ENCODE measurements at regions not wholly inside any gene's neighbourhood (a gene's known extent, or its start where the extent isn't known, plus 50 kb on each side); places are given as distances from the start of the nearest gene placed in this dataset.
A peak's percentile ranks its signal among the peaks of the same experiment; 100 is the strongest.

GRCh38 chr12:66838366-66838765, 159.5 kb upstream of the GRIP1 start (continued):
- TF ChIP-seq RARA (CRISPR knock-in tag; IDR thresholded peaks at IDR 0.05), result no peak

- no peaks in the 10 kb centered on the region for H3K36me3 ChIP-seq (replicated peaks in 1 of 2; ENCODE audit: control insufficient read depth in 1 of 2, insufficient read depth in 2 of 2, low read length in 2 of 2)
- in situ Hi-C loops (cut with HindIII; ENCODE audit: extremely low pct_ligation_motif_present, low pct_unique_long_range_greater_than_20kb), result no loop called here
- intact Hi-C loops (cut with micrococcal nuclease; ENCODE audit: unreplicated experiment), result no loop called here
- H4K20me1 ChIP-seq (ENCODE audit: insufficient read depth, low read length), result no peaks in the 10 kb centered on the region
- FAIRE-seq (no peak), DNase-seq (ENCODE audit: low spot score) (no peak), ATAC-seq (no peak)
- no peak overlapping the region for H3K4me2 ChIP-seq (ENCODE audit: low read depth, low read length)
- H3K9me3 ChIP-seq (ENCODE audit: low read length), result no peaks in the 10 kb centered on the region
- ChIA-PET CTCF (ENCODE audit: low intra/inter-chr PET ratio, low total read pairs) (no interaction called here), POLR2A (no interaction called here)
- WGBS (ENCODE audit: low lambda C conversion rate), result 35% methylated on average over 2 of the region's 2 CpGs
- BruUV-seq (replicated peaks), result no TSS peak
- H2AFZ ChIP-seq (ENCODE audit: low read length), result no peak overlapping the region
- TF ChIP-seq, protein P1, sequence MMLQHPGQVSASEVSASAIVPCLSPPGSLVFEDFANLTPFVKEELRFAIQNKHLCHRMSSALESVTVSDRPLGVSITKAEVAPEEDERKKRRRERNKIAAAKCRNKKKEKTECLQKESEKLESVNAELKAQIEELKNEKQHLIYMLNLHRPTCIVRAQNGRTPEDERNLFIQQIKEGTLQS (CRISPR knock-in tag; IDR thresholded peaks at IDR 0.05), result no peak
- TF ChIP-seq MIER2 (CRISPR knock-in tag; IDR thresholded peaks at IDR 0.05) (0 out of 2 replicates have a peak, but pooled peaks have one; percentile 51), ZNF780A (CRISPR knock-in tag; IDR thresholded peaks at IDR 0.05) (no peak), REST (IDR thresholded peaks at IDR 0.05; ENCODE audit: borderline replicate concordance in 1 of 2, low read depth in 1 of 2, low read length in 2 of 2) (peak; percentile 9 to 84), CTCF (CRISPR knock-in tag; IDR thresholded peaks at IDR 0.05) (no peak), FOXC1 (CRISPR knock-in tag; IDR thresholded peaks at IDR 0.05; ENCODE audit: borderline replicate concordance) (no peak)
- H3K27ac ChIP-seq (ENCODE audit: extremely low read length, insufficient read depth, low read length), result no peak overlapping the region
- no peaks in the 10 kb centered on the region for H3K27me3 ChIP-seq (ENCODE audit: control insufficient read depth in 1 of 2, insufficient read depth in 2 of 2, low read length in 2 of 2)
- no peak overlapping the region for H3K4me3 ChIP-seq (replicated peaks in 1 of 3; ENCODE audit: insufficient read depth in 1 of 3, low read depth in 2 of 3, low read length in 3 of 3)
- H3K79me2 ChIP-seq (ENCODE audit: insufficient read depth, low read length), result no peaks in the 10 kb centered on the region
- H3K4me1 ChIP-seq (ENCODE audit: insufficient read depth, low read length), result no peaks in the 10 kb centered on the region
- no peak overlapping the region for H3K9ac ChIP-seq (ENCODE audit: insufficient read depth, low read depth, low read length)
Measured at GRCh38 chr12:66848967-66849366, 170.1 kb upstream of the GRIP1 start.

Data from HepG2 (cell line).